Pancreas (tissue), 10 donors: ENCODE measurements at regions not wholly inside any gene's neighbourhood (a gene's known extent, or its start where the extent isn't known, plus 50 kb on each side); places are given as distances from the start of the nearest gene placed in this dataset.

Source experiments
- ATAC-seq, 4 donors: fragments of 200-7000 bp; cut with Tn5 transposase; one replicate each; pipeline versions ENCODE4 v1.8.0 to v1.9.1; 2020; ENCODE audit warnings: mild to moderate bottlenecking in 4 of 4, moderate library complexity in 4 of 4
- DNase-seq, 6 donors: peaks; one replicate each; pipeline ENCODE4 v3.0.0-alpha.2; 2020
- FAIRE-seq: peaks from 2 replicates; lab custom pipeline; 2012; peaks lifted over from hg19 to GRCh38; lab: Jason Lieb, UNC
- H3K27ac ChIP-seq, 4 donors: fragments of 200-600 bp; sonication (generic); 1 replicate in 3 of 4; 2 replicates in 1 of 4; pipeline versions ENCODE4 v1.5.0 to v1.8.0; 2020
- H3K27me3 ChIP-seq, 4 donors: fragments of 200-600 bp; one replicate each; pipeline ENCODE4 v1.8.0; 2021
- H3K36me3 ChIP-seq, 3 donors: fragments of 200-600 bp; sonication (generic) in 1 of 3; one replicate each; pipeline versions ENCODE4 v1.5.0 to v1.8.0; 2020 to 2021
- H3K4me1 ChIP-seq, 3 donors: fragments of 200-600 bp; one replicate each; pipeline ENCODE4 v1.8.0; 2021
- H3K4me3 ChIP-seq, 4 donors: fragments of 200-600 bp; sonication (generic) in 2 of 4; one replicate each; pipeline versions ENCODE4 v1.5.0 to v1.8.0; 2020 to 2021
- H3K9me3 ChIP-seq, 4 donors: fragments of 200-600 bp; one replicate each; pipeline ENCODE4 v1.8.0; 2021
- WGBS, 2 donors: extraction: QIAGEN DNeasy Blood & Tissue Kit; methylation state at CpG; one replicate each; pipeline ENCODE4 v1.1.7; 2013; 5-methylcytosine and 5-hydroxymethylcytosine counted together
- intact Hi-C, 3 donors: fragments of 100-400 bp; cut with DNase I; formaldehyde crosslinking; loops; one replicate each; pipeline versions ENCODE4 v1.11.1 to v1.14.2; 2022
- TF ChIP-seq, protein P1 (sequence below), 4 donors: fragments of 200-600 bp; sonication (generic) in 3 of 4; IDR thresholded peaks; one replicate each; pipeline versions ENCODE4 v1.5.0 to v1.8.0; 2021; ENCODE audit warnings: antibody characterized with exemption in 4 of 4
- donor health status: healthy with polysubstance abuse.
- donor health status: DM: no; HTN: no; CAD: no; lungs with moderate emphysema.
- donor health status: DM: no; HTN: no; CAD: no.
- donor health status: control.
- donor health status: control.
- donor health status: Bipolar disorder and iron deficiency.
- donor health status: DM: yes; HTN: yes; CAD: no.
- donor health status: DM: no; HTN: no; CAD: no.
- donor health status: DM: no; HTN: no; CAD: no.
- donor health status: DM: yes; HTN: yes; CAD: no.

GRCh38 chr4:30946288-30946687 is 226.1 kb downstream of the PCDH7 start:
- H3K36me3 ChIP-seq, result no peaks in the 10 kb centered on the region
- TF ChIP-seq, protein P1, sequence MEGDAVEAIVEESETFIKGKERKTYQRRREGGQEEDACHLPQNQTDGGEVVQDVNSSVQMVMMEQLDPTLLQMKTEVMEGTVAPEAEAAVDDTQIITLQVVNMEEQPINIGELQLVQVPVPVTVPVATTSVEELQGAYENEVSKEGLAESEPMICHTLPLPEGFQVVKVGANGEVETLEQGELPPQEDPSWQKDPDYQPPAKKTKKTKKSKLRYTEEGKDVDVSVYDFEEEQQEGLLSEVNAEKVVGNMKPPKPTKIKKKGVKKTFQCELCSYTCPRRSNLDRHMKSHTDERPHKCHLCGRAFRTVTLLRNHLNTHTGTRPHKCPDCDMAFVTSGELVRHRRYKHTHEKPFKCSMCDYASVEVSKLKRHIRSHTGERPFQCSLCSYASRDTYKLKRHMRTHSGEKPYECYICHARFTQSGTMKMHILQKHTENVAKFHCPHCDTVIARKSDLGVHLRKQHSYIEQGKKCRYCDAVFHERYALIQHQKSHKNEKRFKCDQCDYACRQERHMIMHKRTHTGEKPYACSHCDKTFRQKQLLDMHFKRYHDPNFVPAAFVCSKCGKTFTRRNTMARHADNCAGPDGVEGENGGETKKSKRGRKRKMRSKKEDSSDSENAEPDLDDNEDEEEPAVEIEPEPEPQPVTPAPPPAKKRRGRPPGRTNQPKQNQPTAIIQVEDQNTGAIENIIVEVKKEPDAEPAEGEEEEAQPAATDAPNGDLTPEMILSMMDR (IDR thresholded peaks at IDR 0.05), result no peak
- H3K4me3 ChIP-seq, result no peak overlapping the region
- 50 to 63% methylated on average over 2 of the region's 2 CpGs for WGBS, 2 donors
- no peaks in the 10 kb centered on the region for H3K4me1 ChIP-seq
- peak overlapping the region in 1 of 4 donors; percentile 39 for H3K27ac ChIP-seq
- H3K27me3 ChIP-seq, result peaks cover 0 to 6% (median 0%) of the 10 kb centered on the region in 4 donors
- FAIRE-seq (no peak), DNase-seq (no peak), ATAC-seq (no peak)
- intact Hi-C loops, result no loop called here
- H3K9me3 ChIP-seq, result no peaks in the 10 kb centered on the region

DNA sequence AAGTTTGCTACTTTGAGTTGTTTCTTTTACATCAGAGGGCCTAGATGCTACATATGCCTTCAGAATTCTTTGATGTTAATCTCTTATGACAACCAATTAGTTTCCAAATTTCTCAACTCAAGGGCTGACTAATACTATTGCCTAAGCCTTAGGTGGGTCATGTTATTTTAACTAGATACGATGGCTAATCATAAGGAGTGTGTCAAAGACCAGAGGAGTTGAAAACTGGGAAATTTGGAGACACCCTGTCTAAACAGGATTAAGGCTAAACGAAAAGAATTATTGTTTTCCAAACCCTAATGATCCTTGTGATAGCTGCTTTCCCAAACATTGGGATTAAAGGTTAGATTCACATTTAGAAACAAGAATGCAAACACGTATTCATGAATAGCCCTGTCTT is 228.5 kb downstream of the PCDH7 start:
- TF ChIP-seq, protein P1 (IDR thresholded peaks at IDR 0.05), result no peak
- Histone ChIP-seq H3K4me1 (no peaks in the 10 kb centered on the region), H3K36me3 (no peaks in the 10 kb centered on the region), H3K27ac (no peak overlapping the region), H3K9me3 (no peaks in the 10 kb centered on the region), H3K4me3 (no peak overlapping the region), H3K27me3 (peaks cover 0 to 6% (median 0%) of the 10 kb centered on the region in 4 donors)
- FAIRE-seq (no peak), ATAC-seq (no peak), DNase-seq (no peak)
- intact Hi-C loops, result no loop called here
- 56 to 71% methylated on average over 3 of the region's 3 CpGs for WGBS, 2 donors

GRCh38 chr4:30950737-30951136 is 230.6 kb downstream of the PCDH7 start:
- TF ChIP-seq, protein P1 (IDR thresholded peaks at IDR 0.05), result no peak
- WGBS, 2 donors, result 58 to 66% methylated on average over 3 of the region's 3 CpGs
- FAIRE-seq, result no peak

DNA sequence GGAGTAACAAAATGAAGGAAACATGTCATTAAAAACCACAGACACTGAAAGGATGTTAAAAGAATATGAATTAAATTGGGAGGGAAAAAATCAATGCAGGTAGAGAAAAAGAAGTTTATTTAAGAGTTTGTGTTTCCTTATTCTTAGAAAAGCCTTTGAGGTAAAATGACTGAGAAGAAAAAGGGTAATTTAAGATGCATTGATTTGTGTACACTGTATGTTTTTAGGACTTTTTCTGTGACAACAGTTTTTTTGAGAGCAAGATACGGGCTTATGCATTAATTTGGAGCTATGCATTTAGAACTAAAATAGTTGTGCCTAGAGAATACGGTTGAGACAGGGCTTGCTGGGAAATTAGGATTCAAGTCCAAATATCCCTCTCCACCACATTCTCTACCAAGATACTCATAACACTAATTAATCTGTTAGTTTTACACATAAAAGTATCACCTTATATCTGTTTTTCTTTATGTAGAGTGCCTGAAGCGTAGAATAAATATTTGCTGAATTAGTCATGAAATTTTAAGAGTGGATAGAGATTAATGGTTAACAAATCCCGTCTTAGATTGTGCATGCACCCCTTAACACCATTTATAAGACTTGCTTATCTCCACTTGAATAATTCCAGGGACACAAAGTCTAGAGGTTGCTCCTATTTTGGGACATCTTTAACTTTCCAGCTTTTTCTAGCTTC is 232.5 kb downstream of the PCDH7 start:
- DNase-seq (no peak), ATAC-seq (peak in 1 of 4 donors; percentile 57), FAIRE-seq (no peak)
- Histone ChIP-seq H3K36me3 (no peaks in the 10 kb centered on the region), H3K27ac (no peak overlapping the region), H3K9me3 (no peaks in the 10 kb centered on the region), H3K4me1 (no peaks in the 10 kb centered on the region), H3K4me3 (no peak overlapping the region), H3K27me3 (peaks cover 0 to 6% (median 0%) of the 10 kb centered on the region in 4 donors)
- WGBS, 2 donors, result 44 to 55% methylated on average over 4 of the region's 4 CpGs
- TF ChIP-seq, protein P1 (IDR thresholded peaks at IDR 0.05), result no peak
- intact Hi-C loops, result no loop called here

More at GRCh38 chr4:30950737-30951136, 230.6 kb downstream of the PCDH7 start:
- Histone ChIP-seq H3K27me3 (peaks cover 0 to 6% (median 0%) of the 10 kb centered on the region in 4 donors), H3K27ac (no peak overlapping the region), H3K9me3 (no peaks in the 10 kb centered on the region), H3K4me3 (no peak overlapping the region), H3K4me1 (no peaks in the 10 kb centered on the region), H3K36me3 (no peaks in the 10 kb centered on the region)
- no peak for ATAC-seq
- DNase-seq, result no peak
- intact Hi-C loops, result no loop called here

- DNase-seq (no peak), ATAC-seq (no peak), FAIRE-seq (no peak)
- peaks cover 0 to 6% (median 0%) of the 10 kb centered on the region in 4 donors for H3K27me3 ChIP-seq
- H3K4me1 ChIP-seq, result no peaks in the 10 kb centered on the region
- intact Hi-C loops, result no loop called here
- H3K9me3 ChIP-seq, result no peaks in the 10 kb centered on the region
- TF ChIP-seq, protein P1 (IDR thresholded peaks at IDR 0.05), result no peak
- no peaks in the 10 kb centered on the region for H3K36me3 ChIP-seq
- 88 to 97% methylated on average over 1 of the region's 1 CpG for WGBS, 2 donors
- H3K4me3 ChIP-seq, result no peak overlapping the region
- no peak overlapping the region for H3K27ac ChIP-seq
Measured at GRCh38 chr4:30953799-30954198, 233.6 kb downstream of the PCDH7 start.
